ENCODE measurements at regions not wholly inside any gene's neighbourhood (a gene's known extent, or its start where the extent isn't known, plus 50 kb on each side); places are given as distances from the start of the nearest gene placed in this dataset.

DNA sequence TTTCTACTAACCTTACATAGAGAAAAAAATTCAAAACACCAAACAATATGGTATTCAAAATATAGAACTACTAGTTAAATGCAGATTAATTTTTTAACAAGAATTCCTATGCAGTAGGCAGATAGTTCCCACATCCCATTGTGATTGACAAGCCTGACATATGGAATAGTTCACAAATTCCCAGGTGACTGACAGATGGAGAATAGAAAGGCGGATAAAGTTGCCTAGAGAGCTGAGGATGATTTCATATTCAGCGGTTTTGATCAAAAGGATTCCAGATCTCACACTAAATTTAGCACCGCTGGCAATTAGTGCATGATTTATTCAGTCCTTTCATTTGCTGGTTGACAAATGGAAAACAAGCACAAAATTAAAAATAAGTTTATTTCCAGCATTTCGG is 733.7 kb upstream of the POU3F3 start:
- Histone ChIP-seq H3K4me1 (no peaks in the 10 kb centered on the region), H3K27ac (no peak overlapping the region), H3K27me3 (no peaks in the 10 kb centered on the region), H3K4me3 (no peak overlapping the region), H3K9me3 (no peaks in the 10 kb centered on the region), H3K36me3 (no peaks in the 10 kb centered on the region)
- DNase-seq (ENCODE audit: low spot score in 2 of 2), result no peak
- TF ChIP-seq, protein P1, sequence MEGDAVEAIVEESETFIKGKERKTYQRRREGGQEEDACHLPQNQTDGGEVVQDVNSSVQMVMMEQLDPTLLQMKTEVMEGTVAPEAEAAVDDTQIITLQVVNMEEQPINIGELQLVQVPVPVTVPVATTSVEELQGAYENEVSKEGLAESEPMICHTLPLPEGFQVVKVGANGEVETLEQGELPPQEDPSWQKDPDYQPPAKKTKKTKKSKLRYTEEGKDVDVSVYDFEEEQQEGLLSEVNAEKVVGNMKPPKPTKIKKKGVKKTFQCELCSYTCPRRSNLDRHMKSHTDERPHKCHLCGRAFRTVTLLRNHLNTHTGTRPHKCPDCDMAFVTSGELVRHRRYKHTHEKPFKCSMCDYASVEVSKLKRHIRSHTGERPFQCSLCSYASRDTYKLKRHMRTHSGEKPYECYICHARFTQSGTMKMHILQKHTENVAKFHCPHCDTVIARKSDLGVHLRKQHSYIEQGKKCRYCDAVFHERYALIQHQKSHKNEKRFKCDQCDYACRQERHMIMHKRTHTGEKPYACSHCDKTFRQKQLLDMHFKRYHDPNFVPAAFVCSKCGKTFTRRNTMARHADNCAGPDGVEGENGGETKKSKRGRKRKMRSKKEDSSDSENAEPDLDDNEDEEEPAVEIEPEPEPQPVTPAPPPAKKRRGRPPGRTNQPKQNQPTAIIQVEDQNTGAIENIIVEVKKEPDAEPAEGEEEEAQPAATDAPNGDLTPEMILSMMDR (IDR thresholded peaks at IDR 0.05), result no peak
- no peak for TF ChIP-seq POLR2A (IDR thresholded peaks at IDR 0.05)
- no peak for TF ChIP-seq POLR2AphosphoS5 (IDR thresholded peaks at IDR 0.05)
- TF ChIP-seq EP300 (IDR thresholded peaks at IDR 0.05), result no peak
- WGBS, result 62% methylated on average over 4 of the region's 4 CpGs

DNA sequence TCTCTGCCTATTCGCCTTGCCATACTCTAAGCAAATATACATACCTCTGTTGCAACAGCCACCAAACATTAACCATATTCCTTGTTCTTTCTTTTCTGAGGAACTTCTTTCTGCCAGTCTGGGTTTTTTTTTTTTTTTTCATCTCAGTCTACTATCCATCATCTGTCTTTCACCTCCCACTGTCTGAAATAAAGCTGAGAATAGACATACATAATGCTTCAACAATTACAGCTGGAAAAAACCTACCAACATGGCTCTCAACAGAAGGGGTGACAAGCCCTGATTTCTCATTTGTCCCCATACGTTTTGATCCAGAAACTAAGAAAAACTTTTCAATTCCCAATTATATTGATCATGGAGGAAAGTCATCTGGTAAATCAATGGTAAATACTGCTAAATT is 728.8 kb upstream of the POU3F3 start:
- DNase-seq (ENCODE audit: low spot score in 2 of 2), result no peak
- H3K36me3 ChIP-seq, result no peaks in the 10 kb centered on the region
- no peaks in the 10 kb centered on the region for H3K4me1 ChIP-seq

DNA sequence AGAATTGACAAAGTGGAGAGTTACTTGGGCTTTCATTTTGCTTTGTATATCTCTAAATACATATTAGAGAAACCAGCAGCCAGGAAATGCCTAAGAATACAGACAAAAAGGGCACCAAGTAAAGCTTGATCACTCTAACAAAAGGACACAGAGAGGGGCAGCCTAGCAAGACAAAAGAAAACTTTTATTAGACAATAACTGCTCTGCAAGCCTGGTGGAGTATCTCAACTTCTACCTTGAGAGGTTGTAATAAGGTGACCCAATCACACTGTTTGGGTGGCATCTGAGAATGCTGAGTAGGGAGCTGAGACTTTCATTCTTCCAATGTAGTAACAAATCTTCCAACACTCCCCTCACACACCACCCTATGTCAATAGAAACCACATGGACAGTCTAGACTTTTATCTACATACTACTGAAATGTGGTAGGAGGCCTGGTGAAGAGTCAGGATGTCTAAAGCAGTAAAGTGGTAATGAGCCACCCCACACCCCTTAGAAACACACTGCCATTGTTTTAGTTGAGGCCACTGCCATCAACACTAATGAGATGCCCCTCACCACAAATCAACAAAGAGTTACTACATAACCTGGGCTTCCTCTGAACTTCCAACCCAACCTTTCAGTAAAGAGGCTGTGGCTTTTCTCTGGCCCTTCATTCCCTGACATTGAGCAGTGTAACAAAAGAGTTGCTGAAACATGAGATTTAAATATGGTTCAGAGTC is 726.7 kb upstream of the POU3F3 start:
- Histone ChIP-seq H3K36me3 (no peaks in the 10 kb centered on the region), H3K4me1 (no peaks in the 10 kb centered on the region), H3K27me3 (no peaks in the 10 kb centered on the region), H3K4me3 (no peak overlapping the region), H3K9me3 (no peaks in the 10 kb centered on the region), H3K27ac (no peak overlapping the region)
- TF ChIP-seq EP300 (IDR thresholded peaks at IDR 0.05), result no peak
- no peak for TF ChIP-seq POLR2A (IDR thresholded peaks at IDR 0.05)
- no peak for TF ChIP-seq POLR2AphosphoS5 (IDR thresholded peaks at IDR 0.05)
- TF ChIP-seq, protein P1 (IDR thresholded peaks at IDR 0.05), result no peak
- no peak for DNase-seq (ENCODE audit: low spot score in 2 of 2)

More for the DNA sequence above, 728.8 kb upstream of the POU3F3 start:
- TF ChIP-seq, protein P1 (IDR thresholded peaks at IDR 0.05), result no peak
- no peak for TF ChIP-seq POLR2A (IDR thresholded peaks at IDR 0.05)
- no peak for TF ChIP-seq POLR2AphosphoS5 (IDR thresholded peaks at IDR 0.05)
- no peak for TF ChIP-seq EP300 (IDR thresholded peaks at IDR 0.05)
- H3K27me3 ChIP-seq, result no peaks in the 10 kb centered on the region
- H3K27ac ChIP-seq, result no peak overlapping the region
- 73% methylated on average over 2 of the region's 2 CpGs for WGBS
- no peak overlapping the region for H3K4me3 ChIP-seq
- H3K9me3 ChIP-seq, result no peaks in the 10 kb centered on the region

DNA sequence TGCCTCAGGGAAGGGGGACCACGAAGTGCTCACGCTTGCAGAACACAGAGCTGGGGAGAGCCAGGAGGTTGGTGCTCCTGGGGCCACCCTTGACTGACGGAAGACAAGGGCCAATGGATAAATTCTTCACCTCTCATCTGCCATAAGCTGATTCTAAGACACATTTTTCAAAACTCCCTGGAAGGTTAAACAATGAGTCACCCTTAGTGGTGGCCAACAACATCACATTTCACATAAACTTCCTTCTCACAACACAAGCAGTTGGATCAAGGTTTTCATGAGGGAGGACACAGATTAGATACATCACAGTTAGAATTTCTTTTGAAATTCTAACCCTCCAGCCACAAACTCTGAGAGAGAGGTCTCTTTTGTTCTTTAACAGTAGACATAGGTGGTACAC is 713.6 kb upstream of the POU3F3 start:
- H3K27ac ChIP-seq, result no peak overlapping the region
- 66% methylated on average over 3 of the region's 3 CpGs for WGBS
- H3K4me1 ChIP-seq, result no peaks in the 10 kb centered on the region
- H3K4me3 ChIP-seq, result no peak overlapping the region
- H3K9me3 ChIP-seq, result no peaks in the 10 kb centered on the region
- no peaks in the 10 kb centered on the region for H3K27me3 ChIP-seq
- TF ChIP-seq, protein P1 (IDR thresholded peaks at IDR 0.05), result no peak
- TF ChIP-seq POLR2AphosphoS5 (IDR thresholded peaks at IDR 0.05) (no peak), EP300 (IDR thresholded peaks at IDR 0.05) (no peak), POLR2A (IDR thresholded peaks at IDR 0.05) (no peak)
- H3K36me3 ChIP-seq, result no peaks in the 10 kb centered on the region
- no peak for DNase-seq (ENCODE audit: low spot score in 2 of 2)

DNA sequence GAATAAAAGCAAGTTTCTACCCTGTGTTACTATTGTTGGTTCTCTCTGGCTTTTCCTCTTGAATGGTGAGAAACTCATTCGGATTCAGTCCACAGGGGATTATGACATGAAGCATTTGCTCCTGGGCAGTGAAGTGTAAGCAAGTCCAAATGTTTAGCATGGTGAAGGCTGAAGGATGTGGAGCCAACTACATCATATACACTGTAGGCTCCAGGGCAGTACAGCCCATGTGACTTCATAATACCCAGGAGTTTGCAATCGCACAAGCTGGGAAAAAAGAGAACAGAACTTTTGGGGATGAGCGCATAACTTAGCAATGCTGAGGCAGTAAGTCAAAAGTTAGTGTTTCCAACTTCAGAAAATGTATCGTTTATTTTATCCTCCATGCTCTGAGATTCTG is 695.7 kb upstream of the POU3F3 start:
- WGBS, result 52% methylated on average over 4 of the region's 4 CpGs
- no peak for DNase-seq (ENCODE audit: low spot score in 2 of 2)
- Histone ChIP-seq H3K4me3 (no peak overlapping the region), H3K9me3 (no peaks in the 10 kb centered on the region), H3K27me3 (no peaks in the 10 kb centered on the region), H3K4me1 (no peaks in the 10 kb centered on the region), H3K27ac (no peak overlapping the region), H3K36me3 (no peaks in the 10 kb centered on the region)
- TF ChIP-seq POLR2AphosphoS5 (IDR thresholded peaks at IDR 0.05), result no peak
